GM21390 (cell line): ENCODE measurements at regions not wholly inside any gene's neighbourhood (a gene's known extent, or its start where the extent isn't known, plus 50 kb on each side); places are given as distances from the start of the nearest gene placed in this dataset.

Experiments used
- ATAC-seq: cut with Tn5 transposase; IDR thresholded peaks from one replicate; pipeline ENCODE4 v1.9.1; 2021; ENCODE audit not compliant: unreplicated experiment

DNA sequence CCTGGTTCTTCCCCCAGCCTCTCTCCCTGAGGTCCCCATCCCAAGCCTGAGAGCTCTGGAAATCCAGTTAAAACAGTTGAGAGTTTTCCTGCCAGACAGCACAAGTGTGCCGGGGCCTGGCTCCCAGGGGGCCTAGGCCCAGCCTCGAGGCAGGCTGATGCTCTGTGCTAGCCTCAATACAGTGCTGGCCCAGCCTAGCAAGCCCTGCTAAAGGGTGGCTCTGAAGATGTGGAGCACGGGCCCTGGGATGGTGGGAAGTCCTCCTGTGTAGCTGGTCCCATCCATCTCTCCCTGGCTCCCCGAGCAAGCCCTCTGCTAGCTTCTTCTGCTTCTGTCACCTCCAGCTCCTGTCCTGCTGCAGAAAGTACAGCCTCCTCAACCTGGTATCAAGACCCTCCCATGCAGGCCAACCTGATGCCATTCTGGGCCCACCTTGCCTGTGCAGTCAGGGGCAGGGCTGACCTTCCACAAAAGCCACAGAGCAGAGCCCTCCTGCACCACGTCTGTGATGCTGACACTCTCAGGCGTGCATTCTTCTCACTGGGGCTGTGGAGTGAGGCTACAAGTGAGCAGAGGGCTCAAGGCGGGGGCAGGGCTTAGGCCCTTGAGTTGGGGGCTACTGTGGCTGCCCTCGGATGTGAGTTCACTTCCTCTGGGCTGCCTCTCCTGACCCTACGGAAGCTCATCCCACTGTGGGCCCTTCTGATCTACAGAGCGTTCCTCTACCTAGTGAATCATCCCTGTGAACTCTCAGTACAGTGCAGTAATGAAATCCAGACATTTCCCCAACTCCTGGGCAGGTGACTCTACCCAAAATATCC is 60.1 kb upstream of the LAPTM4A start:
- ATAC-seq = no peak

- no peak for ATAC-seq
Observed at GRCh38 chr2:20110876-20111275, 59.4 kb upstream of the LAPTM4A start.

DNA sequence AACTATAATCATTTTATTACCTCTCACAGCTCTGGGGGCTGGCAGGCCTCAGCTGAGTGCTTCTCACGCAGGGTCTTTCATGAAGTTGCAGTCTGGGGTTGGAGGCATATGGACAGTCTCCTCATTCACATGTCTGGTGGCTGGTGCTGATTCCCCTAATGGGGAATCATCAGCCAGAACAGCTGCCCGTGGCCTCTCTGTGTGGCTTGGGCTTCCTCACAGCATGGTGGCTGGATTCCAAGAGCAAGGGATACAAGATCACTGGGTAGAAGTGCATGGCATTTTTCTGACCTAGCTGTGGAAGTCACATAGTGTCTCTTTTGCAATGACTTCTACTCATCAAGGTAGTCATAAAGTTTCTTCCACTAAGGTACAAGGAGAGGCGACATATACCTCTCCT is 59.0 kb upstream of the LAPTM4A start:
- no peak for ATAC-seq

DNA sequence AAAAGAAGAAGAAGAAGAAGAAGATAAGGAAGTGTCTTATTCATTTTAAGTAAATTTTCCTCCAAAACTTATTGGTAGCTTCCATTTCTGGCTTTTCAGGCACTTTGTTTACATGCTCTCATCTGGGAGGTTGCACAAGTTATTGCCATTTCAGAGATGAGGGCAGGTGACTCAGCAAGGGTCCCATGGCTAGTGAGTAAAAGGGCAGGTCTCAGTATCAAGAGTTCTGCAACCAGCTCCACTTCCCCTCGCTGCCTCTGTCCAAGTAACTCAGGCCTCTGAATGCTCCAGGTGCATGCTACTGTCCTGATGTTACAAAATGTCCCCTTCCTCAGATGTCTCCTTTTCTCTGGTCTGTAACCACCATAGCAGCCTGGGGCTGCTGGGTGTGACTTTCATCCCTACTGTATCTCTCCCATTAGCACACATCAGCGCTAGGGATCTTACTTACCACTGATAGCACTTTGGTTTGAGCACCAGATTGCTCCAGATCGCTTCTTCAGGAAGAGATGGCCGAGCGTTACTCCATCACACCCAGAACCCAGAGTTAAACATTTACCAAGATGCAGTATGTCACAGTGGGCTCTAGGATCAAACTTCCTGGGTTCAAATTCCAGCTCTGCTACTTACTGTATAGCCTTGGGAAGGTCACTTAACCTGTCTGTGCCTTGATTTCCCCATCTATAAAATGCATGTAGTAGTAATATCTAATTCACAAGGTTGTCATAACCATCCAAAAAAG is 57.4 kb upstream of the LAPTM4A start:
- no peak for ATAC-seq

DNA sequence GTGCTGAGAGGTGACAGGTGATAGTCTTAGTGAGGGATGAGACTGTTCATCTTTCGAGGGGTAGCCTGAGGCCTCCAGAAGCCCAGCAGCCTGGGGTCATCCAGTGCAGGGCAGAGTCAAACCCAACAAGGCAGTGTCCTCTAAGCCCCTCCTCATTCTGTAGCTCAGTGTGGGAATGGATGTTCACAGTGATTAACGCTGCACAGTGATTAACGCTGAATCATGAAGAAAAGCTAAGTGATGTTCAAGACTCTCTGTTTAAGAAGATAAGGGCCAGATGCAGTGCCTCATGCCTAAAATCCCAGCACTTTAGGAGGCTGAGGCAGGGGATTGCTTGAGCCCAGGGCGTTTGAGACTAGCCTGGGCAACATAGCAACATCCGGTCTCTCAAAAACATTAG is 56.3 kb upstream of the LAPTM4A start:
- ATAC-seq = no peak

- ATAC-seq = no peak
Observed at GRCh38 chr2:20107352-20107751, 55.9 kb upstream of the LAPTM4A start.

DNA sequence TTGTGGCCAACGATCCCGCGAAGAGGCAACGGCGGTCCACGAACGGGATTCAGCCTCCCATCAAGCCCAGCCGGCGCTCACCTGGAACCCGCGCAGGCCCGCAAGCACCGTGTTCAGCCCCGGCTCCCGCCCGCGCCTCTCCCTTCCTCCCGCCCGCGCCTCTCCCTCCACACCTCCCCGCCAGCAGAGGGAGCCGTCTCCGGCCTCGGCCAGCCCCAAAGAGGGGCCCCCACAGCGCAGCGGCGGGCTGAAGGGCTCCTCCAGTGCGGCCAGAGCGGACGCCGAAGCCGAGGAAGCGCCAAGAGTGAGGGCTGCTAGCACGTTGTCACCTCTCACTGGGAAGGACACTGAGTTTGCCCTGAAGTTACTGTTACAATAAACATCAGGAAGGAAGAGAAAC is 55.3 kb upstream of the LAPTM4A start:
- ATAC-seq = no peak

DNA sequence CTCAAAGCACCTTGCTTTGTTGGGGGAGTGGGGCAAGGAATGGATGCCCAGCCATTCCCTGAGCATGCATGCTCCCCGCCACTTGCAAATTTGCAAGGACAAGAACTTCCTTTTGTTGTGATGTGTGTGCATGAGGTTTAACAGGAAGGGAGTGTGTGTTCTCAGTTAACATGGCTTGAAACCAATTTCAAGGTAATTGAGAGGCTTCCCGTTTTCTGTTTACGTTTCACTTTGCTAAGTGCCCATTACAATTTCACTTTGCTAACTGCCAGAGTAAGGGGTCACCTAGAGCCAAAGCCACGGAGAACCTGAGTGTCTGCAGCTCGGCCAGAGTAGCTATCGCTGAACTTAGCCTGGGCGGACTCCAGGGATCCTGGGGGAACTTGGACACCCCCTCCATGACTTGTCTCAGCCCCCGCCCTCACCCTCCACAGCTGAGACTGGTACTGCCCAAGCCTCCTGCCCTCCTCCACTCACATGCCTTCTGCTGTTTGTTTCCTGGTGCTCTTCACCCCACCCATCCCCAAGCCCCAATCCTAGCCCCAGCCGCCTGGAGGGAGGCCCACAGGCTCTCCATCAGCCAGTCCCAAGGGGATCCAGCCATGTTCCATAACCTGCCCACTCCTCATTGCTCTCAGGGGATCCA is 53.6 kb upstream of the LAPTM4A start:
- no peak for ATAC-seq

DNA sequence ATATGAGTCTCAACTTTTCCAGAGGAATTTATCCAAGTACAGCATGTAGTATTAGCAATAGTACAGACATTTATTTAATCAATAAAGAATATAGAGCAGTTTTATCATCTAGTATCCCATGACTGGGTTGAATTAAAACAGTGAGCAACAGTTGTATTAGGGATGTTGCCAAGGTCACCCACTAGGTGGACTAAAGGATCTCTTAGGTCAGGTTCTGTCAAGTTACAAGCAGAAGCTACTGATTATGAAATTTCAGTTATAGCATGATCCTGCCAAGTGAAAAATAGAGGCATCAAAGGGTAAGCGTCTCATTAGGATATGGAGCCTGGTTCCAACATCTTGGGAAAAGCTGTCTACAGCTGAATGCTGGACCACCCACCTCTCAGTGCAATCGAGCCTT is 52.1 kb upstream of the LAPTM4A start:
- ATAC-seq = no peak
